Heart left ventricle (tissue), 13 donors: ENCODE measurements at regions not wholly inside any gene's neighbourhood (a gene's known extent, or its start where the extent isn't known, plus 50 kb on each side); places are given as distances from the start of the nearest gene placed in this dataset.

Experiments
- CTCF ChIP-seq, 12 donors: fragments of 200-600 bp; sonication (generic) in 4 of 12; IDR thresholded peaks; one replicate each; pipeline versions ENCODE4 v1.5.0 to v1.8.0; 2018 to 2022; ENCODE audit warnings: antibody characterized with exemption in 12 of 12, mild to moderate bottlenecking in 5 of 12
- POLR2A ChIP-seq, 2 donors: fragments of 450-650 bp; IDR thresholded peaks; one replicate each; pipeline ENCODE4 v1.6.1; 2017; ENCODE audit warnings: antibody characterized with exemption in 2 of 2, mild to moderate bottlenecking in 2 of 2, moderate library complexity in 2 of 2
- donor health status: ischemic (EF 13 %, LVEDD 7.1; RV severe dilation, severe dysfunction).
- donor health status: DM: no; HTN: yes; CAD: no.
- donor health status: DM: no; HTN: no; CAD: no.
- donor health status: ischemic (EF 25% LVEDD 6.9; RV normal size, moderate dysfunction).
- donor health status: ischemic (EF 25% LVEDD 5.7; RV mildly dilated, moderate dysfunction).
- donor health status: ischemic (EF 35%, LVEDD 5.7; RV mildly dilated, moderate dysfunction).
- donor health status: nonischemic (EF 11% LVEDD 7.7; RV severe dilation, severe dysfunction).
- donor health status: DM: yes; HTN: yes; CAD: no.
- donor health status: PGD.
- donor health status: ischemic (EF 29% LVEDD 5.4; RV normal size, mild dysfunction).
- donor health status: nonischemic (EF 23%, LVEDD 6.1; RV moderate dilation, normal function).

DNA sequence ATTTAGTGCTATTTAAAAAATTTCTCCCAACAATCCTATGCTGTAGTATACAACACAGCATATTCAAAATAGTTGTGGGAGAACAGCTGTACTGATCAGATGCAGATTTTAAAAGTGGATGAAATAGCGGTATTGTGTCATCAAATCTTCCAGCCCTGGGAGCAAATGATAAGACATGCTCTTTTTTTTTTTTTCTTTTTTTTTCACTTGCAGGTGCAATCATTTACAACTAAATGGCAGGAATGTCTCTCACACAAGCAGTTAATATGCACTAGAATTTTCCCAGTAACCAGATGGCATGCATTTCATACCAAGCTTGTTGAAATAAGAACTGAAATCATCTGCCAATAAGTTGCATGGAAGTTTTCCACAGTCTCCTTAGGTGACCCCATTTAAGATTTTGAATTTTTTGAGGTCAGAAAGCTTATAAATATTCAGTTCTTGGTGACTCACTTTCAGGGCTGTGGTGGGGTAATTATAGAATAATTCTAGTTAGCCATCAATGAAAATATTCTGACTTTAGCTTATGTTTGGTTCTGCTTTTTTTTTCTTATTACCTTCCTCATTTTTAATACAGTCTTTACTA is 623.9 kb upstream of the NR5A2 start:
- TF ChIP-seq POLR2A (IDR thresholded peaks at IDR 0.05) (no peak), CTCF (IDR thresholded peaks at IDR 0.05) (no peak)
